ENCODE measurements at regions not wholly inside any gene's neighbourhood (a gene's known extent, or its start where the extent isn't known, plus 50 kb on each side); places are given as distances from the start of the nearest gene placed in this dataset.
A peak's percentile ranks its signal among the peaks of the same experiment; 100 is the strongest.

- Histone ChIP-seq H3K27me3 (ENCODE audit: low read depth) (no peaks in the 10 kb centered on the region), H3K36me3 (replicated peaks) (no peaks in the 10 kb centered on the region), H3K9me3 (no peaks in the 10 kb centered on the region), H3K4me3 (no peak overlapping the region), H3K4me1 (no peaks in the 10 kb centered on the region)
- in situ Hi-C loops (cut with MboI; ENCODE audit: low sequenced_read_pairs) = no loop called here
- DNase-seq (ENCODE audit: low spot score in 2 of 2) = no peak
Measured at GRCh38 chr1:217921126-217921904, 290.2 kb downstream of the SPATA17 start.

GRCh38 chr1:217924924-217925323 lies 293.8 kb downstream of the SPATA17 start:
- H3K9me3 ChIP-seq = no peaks in the 10 kb centered on the region
- H3K27me3 ChIP-seq (ENCODE audit: low read depth) = no peaks in the 10 kb centered on the region
- in situ Hi-C loops (cut with MboI; ENCODE audit: low sequenced_read_pairs) = no loop called here
- H3K4me1 ChIP-seq = no peaks in the 10 kb centered on the region; the same call in 1 of the 2 replicates
- H3K36me3 ChIP-seq (replicated peaks) = no peaks in the 10 kb centered on the region
- no peak overlapping the region for H3K4me3 ChIP-seq
- no peak for DNase-seq (ENCODE audit: low spot score in 2 of 2)

GRCh38 chr1:217929213-217929885 lies 298.2 kb downstream of the SPATA17 start:
- no peaks in the 10 kb centered on the region for H3K9me3 ChIP-seq
- in situ Hi-C loops (cut with MboI; ENCODE audit: low sequenced_read_pairs) = no loop called here
- H3K27me3 ChIP-seq (ENCODE audit: low read depth) = no peaks in the 10 kb centered on the region
- H3K36me3 ChIP-seq (replicated peaks) = no peaks in the 10 kb centered on the region
- no peaks in the 10 kb centered on the region; the same call in 1 of the 2 replicates for H3K4me1 ChIP-seq
- no peak overlapping the region for H3K4me3 ChIP-seq
- no peak for DNase-seq (ENCODE audit: low spot score in 2 of 2)

- no peak for DNase-seq (ENCODE audit: low spot score in 2 of 2)
- Histone ChIP-seq H3K27me3 (ENCODE audit: low read depth) (no peaks in the 10 kb centered on the region), H3K36me3 (replicated peaks) (no peaks in the 10 kb centered on the region), H3K9me3 (no peaks in the 10 kb centered on the region), H3K4me3 (no peak overlapping the region), H3K4me1 (no peaks in the 10 kb centered on the region)
- in situ Hi-C loops (cut with MboI; ENCODE audit: low sequenced_read_pairs) = no loop called here
Measured at GRCh38 chr1:217943361-217943760, 312.2 kb downstream of the SPATA17 start.

- H3K9me3 ChIP-seq = no peaks in the 10 kb centered on the region
- H3K36me3 ChIP-seq (replicated peaks) = no peaks in the 10 kb centered on the region
- H3K27me3 ChIP-seq (ENCODE audit: low read depth) = no peaks in the 10 kb centered on the region
- no peak for DNase-seq (ENCODE audit: low spot score in 2 of 2)
- H3K4me1 ChIP-seq = no peaks in the 10 kb centered on the region; the same call in 1 of the 2 replicates
- in situ Hi-C loops (cut with MboI; ENCODE audit: low sequenced_read_pairs) = no loop called here
- no peak overlapping the region for H3K4me3 ChIP-seq
Measured at GRCh38 chr1:217944550-217944949, 313.4 kb downstream of the SPATA17 start.

- H3K4me3 ChIP-seq = no peak overlapping the region
- no peak for DNase-seq (ENCODE audit: low spot score in 2 of 2)
- in situ Hi-C loops (cut with MboI; ENCODE audit: low sequenced_read_pairs) = no loop called here
Measured at GRCh38 chr1:217946511-217946910, 315.4 kb downstream of the SPATA17 start.

GRCh38 chr1:217948741-217949140 lies 317.6 kb downstream of the SPATA17 start:
- in situ Hi-C loops (cut with MboI; ENCODE audit: low sequenced_read_pairs) = no loop called here
- H3K4me1 ChIP-seq = no peaks in the 10 kb centered on the region; the same call in 1 of the 2 replicates
- DNase-seq (ENCODE audit: low spot score in 2 of 2) = peak in 1 of 2 experiments; percentile 39

More at GRCh38 chr1:217946511-217946910, 315.4 kb downstream of the SPATA17 start:
- no peaks in the 10 kb centered on the region for H3K36me3 ChIP-seq (replicated peaks)
- no peaks in the 10 kb centered on the region for H3K9me3 ChIP-seq
- no peaks in the 10 kb centered on the region for H3K27me3 ChIP-seq (ENCODE audit: low read depth)
- H3K4me1 ChIP-seq = no peaks in the 10 kb centered on the region; the same call in 1 of the 2 replicates

GRCh38 chr1:217953330-217953729 lies 322.2 kb downstream of the SPATA17 start:
- Histone ChIP-seq H3K4me3 (no peak overlapping the region), H3K9me3 (no peaks in the 10 kb centered on the region), H3K36me3 (replicated peaks) (no peaks in the 10 kb centered on the region), H3K4me1 (no peaks in the 10 kb centered on the region; the same call in 1 of the 2 replicates), H3K27me3 (ENCODE audit: low read depth) (no peaks in the 10 kb centered on the region)
- in situ Hi-C loops (cut with MboI; ENCODE audit: low sequenced_read_pairs) = no loop called here
- no peak for DNase-seq (ENCODE audit: low spot score in 2 of 2)

More at GRCh38 chr1:217948741-217949140, 317.6 kb downstream of the SPATA17 start:
- Histone ChIP-seq H3K9me3 (no peaks in the 10 kb centered on the region), H3K27me3 (ENCODE audit: low read depth) (no peaks in the 10 kb centered on the region), H3K36me3 (replicated peaks) (no peaks in the 10 kb centered on the region), H3K4me3 (no peak overlapping the region)

GRCh38 chr1:217953922-217954321 lies 322.8 kb downstream of the SPATA17 start:
- Histone ChIP-seq H3K4me1 (no peaks in the 10 kb centered on the region; the same call in 1 of the 2 replicates), H3K36me3 (replicated peaks) (no peaks in the 10 kb centered on the region)
- in situ Hi-C loops (cut with MboI; ENCODE audit: low sequenced_read_pairs) = no loop called here

GRCh38 chr1:217955723-217956122 lies 324.6 kb downstream of the SPATA17 start:
- no peaks in the 10 kb centered on the region for H3K4me1 ChIP-seq
- H3K4me3 ChIP-seq = no peak overlapping the region
- H3K27me3 ChIP-seq (ENCODE audit: low read depth) = no peaks in the 10 kb centered on the region
- in situ Hi-C loops (cut with MboI; ENCODE audit: low sequenced_read_pairs) = no loop called here
- no peaks in the 10 kb centered on the region for H3K9me3 ChIP-seq
- H3K36me3 ChIP-seq (replicated peaks) = no peaks in the 10 kb centered on the region
- no peak for DNase-seq (ENCODE audit: low spot score in 2 of 2)

More at GRCh38 chr1:217953922-217954321, 322.8 kb downstream of the SPATA17 start:
- no peak for DNase-seq (ENCODE audit: low spot score in 2 of 2)
- Histone ChIP-seq H3K9me3 (no peaks in the 10 kb centered on the region), H3K4me3 (no peak overlapping the region), H3K27me3 (ENCODE audit: low read depth) (no peaks in the 10 kb centered on the region)

- no peaks in the 10 kb centered on the region for H3K36me3 ChIP-seq (replicated peaks)
- no peaks in the 10 kb centered on the region; the same call in 1 of the 2 replicates for H3K9me3 ChIP-seq
- H3K4me3 ChIP-seq = no peak overlapping the region
- in situ Hi-C loops (cut with MboI; ENCODE audit: low sequenced_read_pairs) = no loop called here
- H3K27me3 ChIP-seq (ENCODE audit: low read depth) = no peaks in the 10 kb centered on the region
- DNase-seq (ENCODE audit: low spot score in 2 of 2) = no peak
- no peaks in the 10 kb centered on the region for H3K4me1 ChIP-seq
Measured at GRCh38 chr1:217965156-217965786, 319.8 kb upstream of the RRP15 start.

GRCh38 chr1:217968085-217968484 lies 317.0 kb upstream of the RRP15 start:
- in situ Hi-C loops (cut with MboI; ENCODE audit: low sequenced_read_pairs) = no loop called here
- H3K4me3 ChIP-seq = no peak overlapping the region
- no peaks in the 10 kb centered on the region for H3K4me1 ChIP-seq
- H3K36me3 ChIP-seq (replicated peaks) = no peaks in the 10 kb centered on the region
- H3K9me3 ChIP-seq = no peaks in the 10 kb centered on the region; the same call in 1 of the 2 replicates
- no peak for DNase-seq (ENCODE audit: low spot score in 2 of 2)
- H3K27me3 ChIP-seq (ENCODE audit: low read depth) = no peaks in the 10 kb centered on the region

- H3K9me3 ChIP-seq = no peaks in the 10 kb centered on the region; the same call in 1 of the 2 replicates
- no peaks in the 10 kb centered on the region for H3K27me3 ChIP-seq (ENCODE audit: low read depth)
- in situ Hi-C loops (cut with MboI; ENCODE audit: low sequenced_read_pairs) = no loop called here
- no peak overlapping the region for H3K4me3 ChIP-seq
- no peak for DNase-seq (ENCODE audit: low spot score in 2 of 2)
- H3K36me3 ChIP-seq (replicated peaks) = no peaks in the 10 kb centered on the region
- no peaks in the 10 kb centered on the region for H3K4me1 ChIP-seq
Measured at GRCh38 chr1:217969428-217969827, 315.7 kb upstream of the RRP15 start.

GRCh38 chr1:217977943-217978342 lies 307.1 kb upstream of the RRP15 start:
- peaks cover 16% of the 10 kb centered on the region for H3K4me1 ChIP-seq
- no peaks in the 10 kb centered on the region for H3K9me3 ChIP-seq
- in situ Hi-C loops (cut with MboI; ENCODE audit: low sequenced_read_pairs) = no loop called here
- no peaks in the 10 kb centered on the region for H3K27me3 ChIP-seq (ENCODE audit: low read depth)
- H3K36me3 ChIP-seq (replicated peaks) = no peaks in the 10 kb centered on the region
- peak; percentile 49 to 81 for DNase-seq (ENCODE audit: low spot score in 2 of 2)
- no peak overlapping the region for H3K4me3 ChIP-seq

Data from HAP-1 (cell line).